ENCODE measurements at regions not wholly inside any gene's neighbourhood (a gene's known extent, or its start where the extent isn't known, plus 50 kb on each side); places are given as distances from the start of the nearest gene placed in this dataset.

DNA sequence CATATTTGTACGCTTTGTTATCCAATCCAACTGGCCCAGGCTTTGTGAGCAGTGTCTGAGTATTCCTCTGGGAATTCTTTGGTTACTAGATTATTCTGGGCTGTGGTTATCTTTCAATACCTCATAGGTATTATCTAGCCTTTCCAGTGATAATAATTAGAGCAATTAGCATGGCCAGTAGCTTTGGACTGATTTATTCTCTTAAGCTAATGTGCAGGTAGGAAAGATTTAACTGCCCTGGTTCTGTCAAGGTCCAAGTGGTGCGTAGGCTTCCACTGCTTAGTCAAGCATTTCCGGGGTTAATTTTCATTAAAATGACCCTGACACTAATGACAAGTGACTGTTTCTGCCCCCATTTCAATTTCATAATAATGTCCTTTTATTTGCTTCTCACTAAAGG is 54.2 kb upstream of the PMFBP1 start (continued):
- TF ChIP-seq, protein P1, sequence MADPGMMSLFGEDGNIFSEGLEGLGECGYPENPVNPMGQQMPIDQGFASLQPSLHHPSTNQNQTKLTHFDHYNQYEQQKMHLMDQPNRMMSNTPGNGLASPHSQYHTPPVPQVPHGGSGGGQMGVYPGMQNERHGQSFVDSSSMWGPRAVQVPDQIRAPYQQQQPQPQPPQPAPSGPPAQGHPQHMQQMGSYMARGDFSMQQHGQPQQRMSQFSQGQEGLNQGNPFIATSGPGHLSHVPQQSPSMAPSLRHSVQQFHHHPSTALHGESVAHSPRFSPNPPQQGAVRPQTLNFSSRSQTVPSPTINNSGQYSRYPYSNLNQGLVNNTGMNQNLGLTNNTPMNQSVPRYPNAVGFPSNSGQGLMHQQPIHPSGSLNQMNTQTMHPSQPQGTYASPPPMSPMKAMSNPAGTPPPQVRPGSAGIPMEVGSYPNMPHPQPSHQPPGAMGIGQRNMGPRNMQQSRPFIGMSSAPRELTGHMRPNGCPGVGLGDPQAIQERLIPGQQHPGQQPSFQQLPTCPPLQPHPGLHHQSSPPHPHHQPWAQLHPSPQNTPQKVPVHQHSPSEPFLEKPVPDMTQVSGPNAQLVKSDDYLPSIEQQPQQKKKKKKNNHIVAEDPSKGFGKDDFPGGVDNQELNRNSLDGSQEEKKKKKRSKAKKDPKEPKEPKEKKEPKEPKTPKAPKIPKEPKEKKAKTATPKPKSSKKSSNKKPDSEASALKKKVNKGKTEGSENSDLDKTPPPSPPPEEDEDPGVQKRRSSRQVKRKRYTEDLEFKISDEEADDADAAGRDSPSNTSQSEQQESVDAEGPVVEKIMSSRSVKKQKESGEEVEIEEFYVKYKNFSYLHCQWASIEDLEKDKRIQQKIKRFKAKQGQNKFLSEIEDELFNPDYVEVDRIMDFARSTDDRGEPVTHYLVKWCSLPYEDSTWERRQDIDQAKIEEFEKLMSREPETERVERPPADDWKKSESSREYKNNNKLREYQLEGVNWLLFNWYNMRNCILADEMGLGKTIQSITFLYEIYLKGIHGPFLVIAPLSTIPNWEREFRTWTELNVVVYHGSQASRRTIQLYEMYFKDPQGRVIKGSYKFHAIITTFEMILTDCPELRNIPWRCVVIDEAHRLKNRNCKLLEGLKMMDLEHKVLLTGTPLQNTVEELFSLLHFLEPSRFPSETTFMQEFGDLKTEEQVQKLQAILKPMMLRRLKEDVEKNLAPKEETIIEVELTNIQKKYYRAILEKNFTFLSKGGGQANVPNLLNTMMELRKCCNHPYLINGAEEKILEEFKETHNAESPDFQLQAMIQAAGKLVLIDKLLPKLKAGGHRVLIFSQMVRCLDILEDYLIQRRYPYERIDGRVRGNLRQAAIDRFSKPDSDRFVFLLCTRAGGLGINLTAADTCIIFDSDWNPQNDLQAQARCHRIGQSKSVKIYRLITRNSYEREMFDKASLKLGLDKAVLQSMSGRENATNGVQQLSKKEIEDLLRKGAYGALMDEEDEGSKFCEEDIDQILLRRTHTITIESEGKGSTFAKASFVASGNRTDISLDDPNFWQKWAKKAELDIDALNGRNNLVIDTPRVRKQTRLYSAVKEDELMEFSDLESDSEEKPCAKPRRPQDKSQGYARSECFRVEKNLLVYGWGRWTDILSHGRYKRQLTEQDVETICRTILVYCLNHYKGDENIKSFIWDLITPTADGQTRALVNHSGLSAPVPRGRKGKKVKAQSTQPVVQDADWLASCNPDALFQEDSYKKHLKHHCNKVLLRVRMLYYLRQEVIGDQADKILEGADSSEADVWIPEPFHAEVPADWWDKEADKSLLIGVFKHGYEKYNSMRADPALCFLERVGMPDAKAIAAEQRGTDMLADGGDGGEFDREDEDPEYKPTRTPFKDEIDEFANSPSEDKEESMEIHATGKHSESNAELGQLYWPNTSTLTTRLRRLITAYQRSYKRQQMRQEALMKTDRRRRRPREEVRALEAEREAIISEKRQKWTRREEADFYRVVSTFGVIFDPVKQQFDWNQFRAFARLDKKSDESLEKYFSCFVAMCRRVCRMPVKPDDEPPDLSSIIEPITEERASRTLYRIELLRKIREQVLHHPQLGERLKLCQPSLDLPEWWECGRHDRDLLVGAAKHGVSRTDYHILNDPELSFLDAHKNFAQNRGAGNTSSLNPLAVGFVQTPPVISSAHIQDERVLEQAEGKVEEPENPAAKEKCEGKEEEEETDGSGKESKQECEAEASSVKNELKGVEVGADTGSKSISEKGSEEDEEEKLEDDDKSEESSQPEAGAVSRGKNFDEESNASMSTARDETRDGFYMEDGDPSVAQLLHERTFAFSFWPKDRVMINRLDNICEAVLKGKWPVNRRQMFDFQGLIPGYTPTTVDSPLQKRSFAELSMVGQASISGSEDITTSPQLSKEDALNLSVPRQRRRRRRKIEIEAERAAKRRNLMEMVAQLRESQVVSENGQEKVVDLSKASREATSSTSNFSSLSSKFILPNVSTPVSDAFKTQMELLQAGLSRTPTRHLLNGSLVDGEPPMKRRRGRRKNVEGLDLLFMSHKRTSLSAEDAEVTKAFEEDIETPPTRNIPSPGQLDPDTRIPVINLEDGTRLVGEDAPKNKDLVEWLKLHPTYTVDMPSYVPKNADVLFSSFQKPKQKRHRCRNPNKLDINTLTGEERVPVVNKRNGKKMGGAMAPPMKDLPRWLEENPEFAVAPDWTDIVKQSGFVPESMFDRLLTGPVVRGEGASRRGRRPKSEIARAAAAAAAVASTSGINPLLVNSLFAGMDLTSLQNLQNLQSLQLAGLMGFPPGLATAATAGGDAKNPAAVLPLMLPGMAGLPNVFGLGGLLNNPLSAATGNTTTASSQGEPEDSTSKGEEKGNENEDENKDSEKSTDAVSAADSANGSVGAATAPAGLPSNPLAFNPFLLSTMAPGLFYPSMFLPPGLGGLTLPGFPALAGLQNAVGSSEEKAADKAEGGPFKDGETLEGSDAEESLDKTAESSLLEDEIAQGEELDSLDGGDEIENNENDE (IDR thresholded peaks at IDR 0.05; ENCODE audit: insufficient replicate concordance, low read length) = no peak
